Hepatocyte (in vitro differentiated cells): ENCODE measurements at regions not wholly inside any gene's neighbourhood (a gene's known extent, or its start where the extent isn't known, plus 50 kb on each side); places are given as distances from the start of the nearest gene placed in this dataset.
"Not testable (repeated sequence)": the region's sequence is repeated elsewhere in the genome, so short reads cannot be mapped to it uniquely, and the experiment has no call there.

Experiments used
- EZH2 ChIP-seq: fragments of 200-600 bp; sonication (generic); IDR thresholded peaks from 2 replicates; pipeline ENCODE4 v1.6.1; 2016; ENCODE audit warnings: antibody characterized with exemption, mild to moderate bottlenecking, borderline replicate concordance
- EZH2phosphoT487 ChIP-seq: fragments of 200-600 bp; sonication (generic); IDR thresholded peaks from one replicate; pipeline ENCODE4 v1.6.1; 2018; ENCODE audit warnings: antibody characterized with exemption, mild to moderate bottlenecking, low read depth, moderate library complexity; ENCODE audit not compliant: unreplicated experiment, severe bottlenecking
- TF ChIP-seq, protein P1 (sequence below): fragments of 200-600 bp; sonication (generic); IDR thresholded peaks from 2 replicates; pipeline ENCODE4 v1.5.1; 2016; ENCODE audit warnings: antibody characterized with exemption, mild to moderate bottlenecking; ENCODE audit not compliant: poor library complexity

DNA sequence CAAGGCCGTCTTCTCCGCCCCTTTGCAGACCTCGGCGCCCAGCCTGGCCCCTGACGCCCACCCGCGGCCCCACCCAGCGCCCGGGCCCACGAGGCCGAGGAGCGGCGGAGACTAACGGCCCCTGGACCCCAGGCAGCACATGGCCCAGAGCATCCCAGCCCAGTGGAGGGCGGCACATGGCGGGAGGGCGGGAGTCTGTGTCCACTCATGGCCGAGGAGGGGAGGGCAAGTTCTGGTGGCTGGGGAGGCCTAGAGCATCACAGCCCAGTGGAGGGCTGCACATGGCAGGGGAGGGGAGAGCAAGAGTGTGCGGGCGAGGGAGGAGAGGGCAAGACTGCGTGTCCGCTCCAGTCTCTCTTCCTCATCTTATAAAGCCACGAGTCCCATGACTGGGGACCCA is 53.8 kb upstream of the PLCXD1 start:
- TF ChIP-seq, protein P1, sequence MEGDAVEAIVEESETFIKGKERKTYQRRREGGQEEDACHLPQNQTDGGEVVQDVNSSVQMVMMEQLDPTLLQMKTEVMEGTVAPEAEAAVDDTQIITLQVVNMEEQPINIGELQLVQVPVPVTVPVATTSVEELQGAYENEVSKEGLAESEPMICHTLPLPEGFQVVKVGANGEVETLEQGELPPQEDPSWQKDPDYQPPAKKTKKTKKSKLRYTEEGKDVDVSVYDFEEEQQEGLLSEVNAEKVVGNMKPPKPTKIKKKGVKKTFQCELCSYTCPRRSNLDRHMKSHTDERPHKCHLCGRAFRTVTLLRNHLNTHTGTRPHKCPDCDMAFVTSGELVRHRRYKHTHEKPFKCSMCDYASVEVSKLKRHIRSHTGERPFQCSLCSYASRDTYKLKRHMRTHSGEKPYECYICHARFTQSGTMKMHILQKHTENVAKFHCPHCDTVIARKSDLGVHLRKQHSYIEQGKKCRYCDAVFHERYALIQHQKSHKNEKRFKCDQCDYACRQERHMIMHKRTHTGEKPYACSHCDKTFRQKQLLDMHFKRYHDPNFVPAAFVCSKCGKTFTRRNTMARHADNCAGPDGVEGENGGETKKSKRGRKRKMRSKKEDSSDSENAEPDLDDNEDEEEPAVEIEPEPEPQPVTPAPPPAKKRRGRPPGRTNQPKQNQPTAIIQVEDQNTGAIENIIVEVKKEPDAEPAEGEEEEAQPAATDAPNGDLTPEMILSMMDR = not testable (repeated sequence)
- TF ChIP-seq EZH2phosphoT487, EZH2: not testable (repeated sequence)
